Cardiac fibroblast (primary cell): ENCODE measurements at regions not wholly inside any gene's neighbourhood (a gene's known extent, or its start where the extent isn't known, plus 50 kb on each side); places are given as distances from the start of the nearest gene placed in this dataset.

Experiments
- DNase-seq, 2 donors: peaks; one replicate each; pipeline versions ENCODE4 v3.0.0 to v3.0.0-alpha.2; 2010; ENCODE audit warnings: low read depth in 2 of 2
- H3K4me3 ChIP-seq, 2 donors: replicated peaks in 1 of 2; 1 replicate in 1 of 2; 2 replicates in 1 of 2; pipeline ENCODE4 v1.5.1; 2011; ENCODE audit warnings: low read depth in 2 of 2, low read length in 2 of 2, mild to moderate bottlenecking in 2 of 2, moderate library complexity in 1 of 2
- CTCF ChIP-seq: IDR thresholded peaks from one replicate; pipeline ENCODE4 v1.5.1; 2011; ENCODE audit warnings: low read depth, mild to moderate bottlenecking, low read length, inconsistent platforms

GRCh38 chr5:166488560-166488959 is 1802.9 kb upstream of the WWC1 start:
- H3K4me3 ChIP-seq = no peak overlapping the region
- DNase-seq = no peak
- TF ChIP-seq CTCF = no peak

GRCh38 chr5:166493040-166493439 is 1798.4 kb upstream of the WWC1 start:
- H3K4me3 ChIP-seq = no peak overlapping the region
- TF ChIP-seq CTCF = no peak
- DNase-seq = peak in 1 of 2 donors; percentile 13

GRCh38 chr5:166493612-166494011 is 1797.8 kb upstream of the WWC1 start:
- no peak for TF ChIP-seq CTCF
- H3K4me3 ChIP-seq = no peak overlapping the region
- peak in 1 of 2 donors; percentile 74 for DNase-seq

DNA sequence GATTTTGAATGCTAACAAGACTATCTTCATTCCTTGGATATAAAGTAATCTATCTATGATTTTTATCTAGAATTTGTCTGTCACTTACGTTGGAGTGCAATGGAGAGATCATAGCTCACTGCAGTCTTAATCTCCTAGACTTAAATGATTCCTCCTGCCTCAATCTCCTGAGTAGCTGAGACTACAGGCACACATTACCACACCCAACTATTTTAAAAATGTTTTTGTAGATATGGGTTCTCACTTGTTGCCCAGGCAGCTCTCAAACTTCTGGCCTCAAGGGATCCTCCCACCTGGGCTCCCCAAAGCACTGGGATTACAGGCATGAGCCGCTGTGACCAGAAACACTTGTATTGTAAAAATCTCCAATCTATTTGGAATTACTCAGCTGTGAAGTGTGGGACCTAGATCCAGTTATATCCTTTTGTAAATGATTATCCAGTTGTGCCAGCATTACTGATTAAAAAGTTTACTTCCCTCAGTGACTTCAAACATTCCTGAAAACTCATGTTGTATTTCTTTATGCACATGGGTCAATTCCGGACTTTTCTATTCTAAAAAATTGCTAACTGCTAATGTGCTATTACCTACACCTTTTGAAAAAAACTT is 1793.8 kb upstream of the WWC1 start:
- TF ChIP-seq CTCF = no peak
- H3K4me3 ChIP-seq = no peak overlapping the region
- no peak for DNase-seq

- no peak overlapping the region for H3K4me3 ChIP-seq
- DNase-seq = no peak
- TF ChIP-seq CTCF = no peak
Measured at GRCh38 chr5:166499447-166500240, 1791.8 kb upstream of the WWC1 start.

DNA sequence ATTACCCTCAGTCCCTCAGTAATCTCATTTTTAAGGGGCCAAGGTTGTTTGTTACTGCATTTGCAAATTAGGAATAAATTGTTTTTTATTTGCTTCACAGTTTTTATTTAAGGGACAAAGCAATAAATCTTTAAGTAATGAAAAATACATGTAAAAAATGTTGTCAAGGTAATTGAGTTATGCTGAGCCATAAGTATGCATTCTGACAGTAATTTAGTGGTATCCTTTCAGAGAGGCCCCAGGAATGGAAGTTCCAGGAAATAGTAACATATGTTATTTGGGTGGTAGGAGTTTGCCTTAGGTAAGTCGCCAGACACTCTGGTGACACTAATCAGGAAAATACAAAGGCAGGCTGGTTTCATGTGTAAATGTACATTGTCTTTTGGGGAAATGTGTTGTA is 1787.9 kb upstream of the WWC1 start:
- no peak for TF ChIP-seq CTCF
- no peak for DNase-seq
- no peak overlapping the region for H3K4me3 ChIP-seq
